Stimulated activated naive CD4-positive, alpha-beta T cell treated with Interleukin-2 at 50 U/mL for 16 hours (primary cell): ENCODE measurements at regions not wholly inside any gene's neighbourhood (a gene's known extent, or its start where the extent isn't known, plus 50 kb on each side); places are given as distances from the start of the nearest gene placed in this dataset.
"Not testable (repeated sequence)": the region's sequence is repeated elsewhere in the genome, so short reads cannot be mapped to it uniquely, and the experiment has no call there.

Experiments used
- DNase-seq: peaks from one replicate; lab custom pipeline; 2025; lab: John Stamatoyannopoulos, UW

- no peak for DNase-seq
Measured at GRCh38 chr2:57598551-57598950, 448.1 kb upstream of the VRK2 start.

- no peak for DNase-seq
Measured at GRCh38 chr2:57602733-57603132, 443.9 kb upstream of the VRK2 start.

GRCh38 chr2:57614988-57615387 is 431.6 kb upstream of the VRK2 start:
- DNase-seq, result no peak

GRCh38 chr2:57615855-57616556 is 430.6 kb upstream of the VRK2 start:
- DNase-seq, result no peak

GRCh38 chr2:57617318-57617717 is 429.3 kb upstream of the VRK2 start:
- no peak for DNase-seq

- no peak for DNase-seq
Measured at GRCh38 chr2:57621122-57621663, 425.4 kb upstream of the VRK2 start.

- no peak for DNase-seq
Measured at GRCh38 chr2:57622009-57622408, 424.6 kb upstream of the VRK2 start.

- DNase-seq, result no peak
Measured at GRCh38 chr2:57656198-57656597, 390.4 kb upstream of the VRK2 start.

- DNase-seq, result no peak
Measured at GRCh38 chr2:57669570-57669969, 377.0 kb upstream of the VRK2 start.

GRCh38 chr2:57674025-57674424 is 372.6 kb upstream of the VRK2 start:
- no peak for DNase-seq

GRCh38 chr2:57674743-57675142 is 371.9 kb upstream of the VRK2 start:
- DNase-seq, result no peak

GRCh38 chr2:57677296-57677695 is 369.3 kb upstream of the VRK2 start:
- DNase-seq, result no peak

GRCh38 chr2:57681650-57682049 is 365.0 kb upstream of the VRK2 start:
- DNase-seq, result no peak

- no peak for DNase-seq
Measured at GRCh38 chr2:57685032-57685431, 361.6 kb upstream of the VRK2 start.

- no peak for DNase-seq
Measured at GRCh38 chr2:57692395-57692794, 354.2 kb upstream of the VRK2 start.

- no peak for DNase-seq
Measured at GRCh38 chr2:57693177-57693576, 353.4 kb upstream of the VRK2 start.

GRCh38 chr2:57693965-57694364 is 352.6 kb upstream of the VRK2 start:
- no peak for DNase-seq

GRCh38 chr2:57696016-57696415 is 350.6 kb upstream of the VRK2 start:
- no peak for DNase-seq

GRCh38 chr2:57698392-57698791 is 348.2 kb upstream of the VRK2 start:
- DNase-seq, result no peak

GRCh38 chr2:57698935-57699449 is 347.6 kb upstream of the VRK2 start:
- no peak for DNase-seq

- DNase-seq, result no peak
Measured at GRCh38 chr2:57701391-57701791, 345.2 kb upstream of the VRK2 start.

- no peak for DNase-seq
Measured at GRCh38 chr2:57703407-57703806, 343.2 kb upstream of the VRK2 start.

GRCh38 chr2:57707794-57708193 is 338.8 kb upstream of the VRK2 start:
- DNase-seq, result not testable (repeated sequence)

GRCh38 chr2:57711991-57712390 is 334.6 kb upstream of the VRK2 start:
- DNase-seq, result no peak
